Neuron (in vitro differentiated cells): ENCODE measurements at regions not wholly inside any gene's neighbourhood (a gene's known extent, or its start where the extent isn't known, plus 50 kb on each side); places are given as distances from the start of the nearest gene placed in this dataset.
"Not testable (repeated sequence)": the region's sequence is repeated elsewhere in the genome, so short reads cannot be mapped to it uniquely, and the experiment has no call there.

Experiments
- H2AFZ ChIP-seq: one replicate; pipeline ENCODE4 v1.6.1; 2013; ENCODE audit warnings: low read depth, mild to moderate bottlenecking, inconsistent platforms, low read length, moderate library complexity
- H3K27me3 ChIP-seq: one replicate; pipeline ENCODE4 v1.6.1; 2013; ENCODE audit warnings: low read length; ENCODE audit not compliant: insufficient read depth
- H3K36me3 ChIP-seq: one replicate; pipeline ENCODE4 v1.6.1; 2013; ENCODE audit warnings: low read length; ENCODE audit not compliant: insufficient read depth
- H3K4me1 ChIP-seq: one replicate; pipeline ENCODE4 v1.6.1; 2013; ENCODE audit warnings: low read length; ENCODE audit not compliant: insufficient read depth
- H3K4me3 ChIP-seq: 2 replicates; pipeline ENCODE4 v1.5.1; 2013; ENCODE audit warnings: mild to moderate bottlenecking, low read length, moderate library complexity
- H3K9me3 ChIP-seq: one replicate; pipeline ENCODE4 v1.6.1; 2013; ENCODE audit warnings: low read length

- no peaks in the 10 kb centered on the region for H3K9me3 ChIP-seq
- no peaks in the 10 kb centered on the region for H3K36me3 ChIP-seq
- H3K4me3 ChIP-seq = no peak overlapping the region
- peaks cover 10% of the 10 kb centered on the region for H3K4me1 ChIP-seq
- H3K27me3 ChIP-seq = no peaks in the 10 kb centered on the region
- H2AFZ ChIP-seq = no peak overlapping the region
These were observed 199.6 kb upstream of the OTX2 start for GRCh38 chr14:57009585-57010515.

GRCh38 chr14:57008534-57008933 is 198.3 kb upstream of the OTX2 start:
- Histone ChIP-seq H3K27me3 (no peaks in the 10 kb centered on the region), H3K9me3 (no peaks in the 10 kb centered on the region), H3K36me3 (no peaks in the 10 kb centered on the region), H2AFZ (peak overlapping the region; percentile 17), H3K4me3 (no peak overlapping the region), H3K4me1 (peaks cover 10% of the 10 kb centered on the region)

- H3K4me1 ChIP-seq = no peaks in the 10 kb centered on the region
- no peak overlapping the region for H2AFZ ChIP-seq
- no peaks in the 10 kb centered on the region for H3K9me3 ChIP-seq
- no peaks in the 10 kb centered on the region for H3K36me3 ChIP-seq
- no peak overlapping the region for H3K4me3 ChIP-seq
- no peaks in the 10 kb centered on the region for H3K27me3 ChIP-seq
These were observed 188.4 kb upstream of the OTX2 start for GRCh38 chr14:56998728-56999127.

GRCh38 chr14:56996721-56997399 is 186.6 kb upstream of the OTX2 start:
- Histone ChIP-seq H3K27me3 (no peaks in the 10 kb centered on the region), H3K4me1 (no peaks in the 10 kb centered on the region), H3K36me3 (no peaks in the 10 kb centered on the region), H3K9me3 (no peaks in the 10 kb centered on the region), H3K4me3 (no peak overlapping the region), H2AFZ (no peak overlapping the region)

GRCh38 chr14:56995010-56995409 is 184.7 kb upstream of the OTX2 start:
- no peaks in the 10 kb centered on the region for H3K9me3 ChIP-seq
- no peak overlapping the region for H3K4me3 ChIP-seq
- H3K36me3 ChIP-seq = no peaks in the 10 kb centered on the region
- H2AFZ ChIP-seq = no peak overlapping the region
- H3K4me1 ChIP-seq = no peaks in the 10 kb centered on the region
- H3K27me3 ChIP-seq = no peaks in the 10 kb centered on the region

GRCh38 chr14:56992332-56992820 is 182.1 kb upstream of the OTX2 start:
- Histone ChIP-seq H3K4me1 (no peaks in the 10 kb centered on the region), H3K4me3 (no peak overlapping the region), H2AFZ (no peak overlapping the region), H3K27me3 (no peaks in the 10 kb centered on the region), H3K36me3 (no peaks in the 10 kb centered on the region), H3K9me3 (no peaks in the 10 kb centered on the region)

GRCh38 chr14:56990991-56991627 is 180.8 kb upstream of the OTX2 start:
- H3K27me3 ChIP-seq, H3K36me3 ChIP-seq, H3K4me3 ChIP-seq, H3K9me3 ChIP-seq, H3K4me1 ChIP-seq, H2AFZ ChIP-seq: not testable (repeated sequence)

- Histone ChIP-seq H3K9me3 (no peaks in the 10 kb centered on the region), H3K36me3 (no peaks in the 10 kb centered on the region), H3K27me3 (no peaks in the 10 kb centered on the region), H3K4me3 (no peak overlapping the region), H3K4me1 (no peaks in the 10 kb centered on the region), H2AFZ (no peak overlapping the region)
These were observed 179.1 kb upstream of the OTX2 start for GRCh38 chr14:56989359-56989758.

GRCh38 chr14:56979936-56980335 is 169.7 kb upstream of the OTX2 start:
- Histone ChIP-seq H2AFZ (no peak overlapping the region), H3K4me3 (no peak overlapping the region), H3K36me3 (no peaks in the 10 kb centered on the region), H3K4me1 (no peaks in the 10 kb centered on the region), H3K27me3 (peaks cover 2% of the 10 kb centered on the region), H3K9me3 (no peaks in the 10 kb centered on the region)

- Histone ChIP-seq H3K9me3 (no peaks in the 10 kb centered on the region), H3K4me1 (no peaks in the 10 kb centered on the region), H3K36me3 (no peaks in the 10 kb centered on the region), H3K4me3 (no peak overlapping the region), H2AFZ (no peak overlapping the region), H3K27me3 (peaks cover 2% of the 10 kb centered on the region)
These were observed 165.9 kb upstream of the OTX2 start for GRCh38 chr14:56976211-56976610.

GRCh38 chr14:56975521-56975920 is 165.2 kb upstream of the OTX2 start:
- Histone ChIP-seq H2AFZ (no peak overlapping the region), H3K36me3 (no peaks in the 10 kb centered on the region), H3K4me1 (no peaks in the 10 kb centered on the region), H3K27me3 (peaks cover 2% of the 10 kb centered on the region), H3K9me3 (no peaks in the 10 kb centered on the region), H3K4me3 (no peak overlapping the region)

GRCh38 chr14:56972948-56973347 is 162.7 kb upstream of the OTX2 start:
- Histone ChIP-seq H3K4me3 (no peak overlapping the region), H3K27me3 (peaks cover 2% of the 10 kb centered on the region), H3K36me3 (no peaks in the 10 kb centered on the region), H3K4me1 (no peaks in the 10 kb centered on the region), H2AFZ (no peak overlapping the region), H3K9me3 (no peaks in the 10 kb centered on the region)

GRCh38 chr14:56964895-56965294 is 154.6 kb upstream of the OTX2 start:
- peak overlapping the region; percentile 28 for H2AFZ ChIP-seq
- H3K4me1 ChIP-seq = peaks cover 22% of the 10 kb centered on the region
- H3K4me3 ChIP-seq = no peak overlapping the region
- no peaks in the 10 kb centered on the region for H3K27me3 ChIP-seq
- no peaks in the 10 kb centered on the region for H3K36me3 ChIP-seq
- H3K9me3 ChIP-seq = no peaks in the 10 kb centered on the region
